Inflammatory macrophage treated with lipopolysaccharide for 4 hours (primary cell): ENCODE measurements at regions not wholly inside any gene's neighbourhood (a gene's known extent, or its start where the extent isn't known, plus 50 kb on each side); places are given as distances from the start of the nearest gene placed in this dataset.
"Not testable (repeated sequence)": the region's sequence is repeated elsewhere in the genome, so short reads cannot be mapped to it uniquely, and the experiment has no call there.

ENCODE experiments used
- DNase-seq: peaks from one replicate; pipeline ENCODE4 v3.0.0-alpha.2; 2020

DNA sequence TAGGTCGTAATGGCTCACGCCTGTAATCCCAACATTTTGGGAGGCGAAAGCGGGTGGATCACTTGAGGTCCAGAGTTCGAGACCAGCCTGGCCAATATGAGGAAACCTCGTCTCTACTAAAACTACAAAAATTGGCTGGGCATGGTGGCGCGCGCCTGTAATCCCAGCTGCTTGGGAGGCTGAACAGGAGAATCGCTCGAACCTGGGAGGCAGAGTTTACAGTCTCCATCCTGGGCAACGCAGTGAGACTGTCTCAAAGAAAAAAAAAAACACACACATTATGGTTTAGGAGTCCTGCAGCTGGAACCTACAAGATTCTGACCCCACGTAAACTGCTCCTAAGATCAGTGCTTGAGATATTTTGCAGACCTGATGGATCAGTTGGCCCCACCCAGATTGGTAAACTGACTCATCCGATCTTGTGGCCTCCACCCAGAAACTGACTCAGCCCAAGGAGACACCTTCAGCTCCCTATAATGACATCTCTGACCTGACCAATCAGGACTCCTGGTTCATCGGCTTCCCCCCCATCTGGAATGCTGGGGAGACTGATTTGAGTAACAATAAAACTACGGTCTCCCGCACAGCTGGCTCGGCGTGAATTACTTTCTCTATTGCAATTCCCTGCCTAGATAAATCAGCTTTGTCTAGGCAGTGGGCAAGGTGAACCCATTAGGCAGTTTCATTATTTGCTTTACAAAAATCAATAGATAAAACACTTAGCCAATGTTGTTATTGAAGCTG is 96.2 kb upstream of the BTN3A2 start:
- DNase-seq, result no peak

DNA sequence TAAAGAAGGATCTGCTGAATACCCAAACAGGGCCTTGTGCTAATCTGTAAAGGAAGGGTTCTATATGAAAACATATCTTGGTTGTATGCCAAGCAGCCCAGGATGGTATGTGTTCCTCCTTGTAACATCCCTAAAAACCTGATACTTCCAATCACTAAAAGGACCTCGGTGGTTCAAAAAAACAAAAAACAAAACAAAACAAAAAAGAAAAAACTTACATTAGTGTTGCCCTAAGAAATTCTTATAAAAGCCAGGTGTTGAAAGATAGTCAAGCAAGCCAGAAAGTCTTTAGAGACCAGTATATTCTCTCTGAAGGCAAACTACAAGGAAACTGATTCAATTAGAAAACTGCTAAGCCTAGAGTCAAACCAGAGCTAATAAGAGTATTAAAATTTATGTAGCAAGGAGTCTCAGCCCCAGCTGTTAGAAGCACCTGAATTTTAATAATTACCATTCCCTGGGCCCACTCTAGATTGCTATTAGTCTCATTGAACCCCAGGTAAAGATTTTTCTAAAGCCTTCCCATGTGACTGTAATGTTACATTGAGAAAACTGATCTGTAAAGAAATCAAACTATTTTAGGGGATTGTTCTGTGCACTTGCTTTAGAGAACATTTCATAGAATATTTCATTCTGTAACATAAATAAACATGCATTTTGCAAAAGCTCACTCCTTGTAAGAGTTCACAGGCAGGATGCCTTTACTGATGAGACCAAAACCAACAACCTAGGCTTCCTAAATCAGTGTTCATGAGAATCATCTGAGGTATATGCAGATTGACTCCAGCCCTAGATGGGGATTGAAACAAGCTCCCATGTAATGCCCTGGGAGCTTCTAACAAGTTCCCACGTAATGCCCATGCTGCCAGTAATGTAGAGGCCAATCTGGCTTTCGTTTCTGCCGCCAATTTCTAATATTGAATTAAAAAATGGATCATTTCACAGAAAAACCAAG is 95.2 kb upstream of the BTN3A2 start:
- DNase-seq, result no peak

DNA sequence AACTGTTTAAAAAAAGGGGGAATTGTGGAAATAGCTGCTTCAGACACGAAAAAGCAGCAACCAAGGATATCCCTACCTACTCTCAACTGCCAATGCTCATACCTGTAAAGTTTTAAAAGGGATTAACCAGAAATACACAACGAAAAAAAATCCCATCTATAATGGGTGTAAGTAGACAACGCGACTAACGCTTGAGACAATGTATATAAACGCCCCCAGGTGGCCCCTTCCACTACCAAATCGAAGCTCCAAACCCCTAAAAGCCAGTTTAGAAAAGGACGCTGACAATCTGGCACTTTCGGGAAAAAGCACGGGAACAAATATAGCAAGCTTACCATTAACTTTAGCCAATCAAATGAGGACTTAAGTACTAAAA is 94.5 kb upstream of the BTN3A2 start:
- no peak for DNase-seq

DNA sequence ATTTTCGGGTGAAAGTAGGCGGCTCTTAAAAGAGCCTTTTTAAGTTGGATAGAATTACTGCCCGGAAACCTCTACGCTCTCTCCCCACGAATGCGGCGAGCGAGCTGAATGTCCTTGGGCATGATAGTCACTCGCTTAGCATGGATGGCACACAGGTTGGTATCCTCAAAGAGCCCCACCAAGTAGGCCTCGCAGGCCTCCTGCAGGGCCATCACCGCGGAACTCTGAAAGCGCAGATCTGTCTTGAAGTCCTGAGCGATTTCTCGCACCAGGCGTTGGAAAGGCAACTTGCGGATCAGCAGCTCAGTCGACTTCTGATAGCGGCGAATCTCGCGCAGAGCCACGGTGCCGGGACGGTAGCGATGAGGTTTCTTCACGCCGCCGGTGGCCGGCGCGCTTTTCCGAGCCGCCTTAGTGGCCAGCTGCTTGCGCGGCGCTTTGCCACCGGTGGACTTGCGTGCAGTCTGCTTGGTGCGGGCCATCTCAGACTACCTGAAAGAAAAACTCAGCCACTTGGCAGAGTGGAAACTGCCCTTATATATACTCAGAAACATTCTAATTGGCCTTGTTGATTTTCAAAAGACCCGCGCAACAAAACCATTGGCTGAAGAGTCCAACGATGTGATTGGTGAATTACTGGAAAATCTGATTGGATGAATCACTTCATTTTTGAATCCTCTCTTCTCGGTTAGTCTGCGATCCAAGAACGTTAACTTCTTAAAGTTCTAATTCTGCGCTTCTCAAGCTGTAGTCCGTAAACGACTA is 93.9 kb upstream of the BTN3A2 start:
- DNase-seq, result peak; percentile 87

DNA sequence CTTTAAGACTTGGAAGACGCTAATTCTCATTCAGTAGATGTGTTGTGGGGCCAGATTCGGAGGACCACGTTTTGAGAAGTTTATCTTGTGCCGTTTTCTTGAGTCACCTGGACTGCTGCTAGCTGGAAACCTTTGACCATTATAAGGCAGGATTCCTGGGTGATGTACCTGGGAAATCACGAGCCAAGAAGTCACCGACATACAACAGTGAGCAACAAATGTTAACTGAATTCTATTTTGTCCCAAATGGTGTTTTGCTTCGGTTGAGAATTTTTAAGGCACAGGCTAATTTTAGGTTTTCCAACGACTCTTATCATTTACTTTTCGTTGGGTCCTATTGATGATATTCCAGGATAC is 93.4 kb upstream of the BTN3A2 start:
- no peak for DNase-seq

DNA sequence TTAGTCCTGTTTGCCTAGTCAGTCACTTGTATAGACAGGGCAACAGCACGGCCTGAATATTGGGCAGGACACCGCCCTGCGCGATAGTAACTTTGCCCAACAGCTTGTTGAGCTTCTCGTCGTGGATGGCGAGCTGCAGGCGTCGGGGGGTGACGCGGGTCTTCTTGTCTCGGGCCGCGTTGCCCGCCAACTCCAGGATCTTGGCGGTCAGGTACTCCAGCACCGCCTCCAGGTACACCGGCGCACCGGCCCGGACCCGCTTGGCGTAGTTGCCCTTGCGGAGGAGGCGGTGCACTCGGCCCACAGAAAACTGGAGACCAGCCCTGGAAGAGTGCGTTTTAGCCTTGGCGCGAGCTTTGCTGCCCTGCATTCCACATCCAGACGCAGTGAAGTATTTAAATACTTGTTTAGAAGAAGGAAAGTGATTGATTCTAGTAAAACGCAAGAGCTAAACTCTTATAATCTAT is 92.8 kb upstream of the BTN3A2 start:
- no peak for DNase-seq

DNA sequence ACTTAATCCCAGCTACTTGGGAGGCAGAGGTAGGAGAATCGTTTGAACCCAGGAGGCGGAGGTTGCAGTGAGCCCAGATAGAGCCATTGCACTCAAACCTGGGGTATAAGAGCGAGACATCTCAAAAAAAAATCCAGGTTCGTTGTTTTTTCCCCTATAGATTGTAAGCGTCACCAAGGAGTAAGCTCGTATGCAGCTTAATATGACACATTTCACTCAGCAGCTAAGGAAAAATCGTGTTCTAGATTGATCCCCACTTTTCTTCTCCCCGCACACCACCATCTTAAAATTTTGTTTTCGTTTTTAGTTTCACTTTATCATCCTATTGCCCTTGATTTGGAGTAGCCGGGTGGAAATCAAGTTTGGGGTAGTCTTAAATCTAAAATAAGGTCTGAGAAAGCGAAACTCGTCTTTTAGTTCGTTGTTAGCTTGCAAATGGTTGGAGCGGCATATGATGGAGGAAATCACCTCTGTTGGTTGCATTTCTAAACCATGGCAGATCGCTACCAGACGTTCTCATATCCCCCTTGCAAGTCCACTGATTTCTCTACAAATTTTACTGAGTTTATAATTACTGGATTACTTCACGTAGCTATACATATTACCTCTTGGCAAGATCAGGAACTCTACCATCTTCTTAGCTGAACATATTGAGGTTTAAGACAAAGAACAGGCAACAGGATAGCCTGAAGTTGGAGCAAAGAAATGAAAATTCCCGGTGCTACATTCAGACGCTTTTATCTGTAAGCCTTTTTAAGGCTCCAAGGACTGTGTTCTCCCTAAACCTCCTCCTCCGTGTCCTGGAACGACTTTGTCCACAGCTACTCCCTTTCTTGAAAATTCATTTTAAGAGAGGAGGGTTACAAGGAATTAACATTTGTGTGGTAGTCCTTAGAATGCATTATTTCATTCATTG is 91.1 kb upstream of the BTN3A2 start:
- peak; percentile 61 for DNase-seq

DNA sequence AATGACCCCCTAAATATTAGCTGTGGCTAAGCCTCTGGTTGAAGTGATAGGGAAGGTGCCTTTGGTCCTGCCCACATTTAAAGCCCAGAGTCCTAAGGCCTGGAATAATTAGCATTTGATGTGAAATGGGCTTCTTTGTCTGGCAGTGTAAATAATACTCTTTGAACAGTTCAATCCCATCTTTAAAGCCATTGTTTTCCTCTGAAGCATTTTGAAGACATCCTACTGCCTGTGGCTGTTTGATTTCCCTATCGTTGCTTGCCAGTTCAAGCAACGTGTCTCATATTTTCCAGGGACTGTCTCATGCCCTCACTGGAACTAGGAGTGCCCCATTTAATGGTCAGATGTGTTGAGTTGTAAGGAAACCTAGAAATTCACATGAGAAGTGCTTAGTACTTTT is 89.3 kb upstream of the BTN3A2 start:
- no peak for DNase-seq

DNA sequence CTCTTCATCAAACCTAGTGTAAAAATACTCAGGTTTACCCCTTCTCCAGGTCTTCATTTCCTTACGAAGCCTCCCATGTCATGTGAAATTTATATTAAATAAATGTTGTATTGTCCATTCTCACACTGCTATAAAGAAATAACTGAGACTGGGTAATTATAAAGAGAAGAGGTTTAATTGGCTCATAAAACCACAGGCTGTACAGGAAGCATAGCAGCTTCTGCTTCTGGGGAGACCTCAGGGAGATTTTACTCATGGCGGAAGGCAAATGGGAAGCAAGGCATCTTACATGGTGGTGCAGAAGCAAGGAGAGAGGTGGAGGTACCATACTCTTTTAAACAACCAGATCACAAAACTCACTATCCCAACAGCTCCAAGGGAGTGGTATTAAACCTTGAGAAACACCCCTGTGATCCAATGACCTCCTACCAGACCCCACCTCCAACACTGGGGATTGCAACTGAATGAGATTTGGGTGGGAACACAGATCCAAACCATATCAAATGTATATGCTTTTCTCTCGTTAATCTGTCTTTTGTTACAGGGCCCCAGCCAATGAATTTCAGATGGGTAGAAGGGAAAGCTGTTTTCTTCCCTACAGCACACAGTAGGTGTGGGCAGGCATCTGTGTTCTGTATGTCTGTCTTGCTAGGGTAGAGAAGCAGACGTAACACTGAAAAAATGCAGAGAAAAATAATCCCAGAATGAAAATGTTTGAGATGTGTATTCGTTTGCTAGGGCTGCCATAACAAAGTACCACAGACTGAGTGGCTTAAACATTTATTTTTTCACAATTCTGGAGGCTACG is 88.0 kb upstream of the BTN3A2 start:
- no peak for DNase-seq

DNA sequence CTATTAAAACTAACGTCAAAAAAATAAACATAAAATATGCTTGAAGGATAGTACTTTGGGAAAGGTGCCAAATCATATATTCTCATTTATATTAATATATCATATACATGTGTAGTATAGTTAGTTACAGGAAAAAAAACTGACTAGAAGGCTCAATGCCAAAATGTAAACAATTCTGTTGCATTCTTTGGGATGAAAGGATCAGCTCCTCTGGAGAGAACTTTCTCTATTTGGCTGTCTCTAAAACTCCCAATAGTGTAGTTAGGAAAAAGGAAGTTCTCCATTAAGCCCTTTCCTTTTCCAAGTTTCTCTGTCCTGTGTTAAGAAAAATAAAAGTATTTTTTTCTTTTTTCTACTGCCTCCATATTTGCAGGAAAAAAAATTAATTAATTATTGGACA is 86.5 kb upstream of the BTN3A2 start:
- DNase-seq, result no peak

DNA sequence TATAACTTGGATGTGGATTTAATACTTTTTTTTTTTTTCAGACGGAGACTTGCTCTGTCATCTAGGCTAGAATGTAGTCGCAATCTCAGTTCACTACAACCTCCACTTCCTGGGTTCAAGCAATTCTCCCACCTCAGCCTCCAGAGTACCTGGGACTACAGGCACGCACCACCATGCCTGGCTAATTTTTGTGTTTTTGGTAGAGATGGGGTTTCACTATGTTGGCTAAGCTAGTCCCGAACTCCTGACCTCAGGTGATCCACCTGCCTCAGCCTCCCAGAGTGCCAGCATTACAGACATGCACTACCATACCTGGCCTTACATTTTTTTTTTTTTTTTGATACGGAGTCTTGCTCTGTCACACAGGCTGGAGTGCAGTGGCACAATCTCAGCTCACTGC is 85.6 kb upstream of the BTN3A2 start:
- not testable (repeated sequence) for DNase-seq

DNA sequence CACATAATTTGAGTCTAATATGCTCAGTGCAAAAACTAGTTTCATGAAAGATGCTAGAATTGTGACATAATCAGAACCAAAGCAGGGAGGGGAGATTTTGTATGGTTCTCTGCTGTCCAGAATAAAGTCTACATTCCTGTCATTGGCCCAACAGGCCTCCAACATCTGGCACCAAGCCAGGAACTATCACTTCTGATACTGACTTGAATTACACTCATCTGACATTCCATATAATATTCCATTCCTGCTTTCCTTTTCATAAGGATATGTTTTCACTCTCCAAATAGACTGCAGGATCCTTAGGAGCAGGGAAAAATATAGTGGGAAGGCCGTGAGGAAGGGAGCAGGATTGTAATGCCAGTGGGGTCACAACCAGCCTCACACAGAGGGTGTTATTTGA is 84.6 kb upstream of the BTN3A2 start:
- no peak for DNase-seq

DNA sequence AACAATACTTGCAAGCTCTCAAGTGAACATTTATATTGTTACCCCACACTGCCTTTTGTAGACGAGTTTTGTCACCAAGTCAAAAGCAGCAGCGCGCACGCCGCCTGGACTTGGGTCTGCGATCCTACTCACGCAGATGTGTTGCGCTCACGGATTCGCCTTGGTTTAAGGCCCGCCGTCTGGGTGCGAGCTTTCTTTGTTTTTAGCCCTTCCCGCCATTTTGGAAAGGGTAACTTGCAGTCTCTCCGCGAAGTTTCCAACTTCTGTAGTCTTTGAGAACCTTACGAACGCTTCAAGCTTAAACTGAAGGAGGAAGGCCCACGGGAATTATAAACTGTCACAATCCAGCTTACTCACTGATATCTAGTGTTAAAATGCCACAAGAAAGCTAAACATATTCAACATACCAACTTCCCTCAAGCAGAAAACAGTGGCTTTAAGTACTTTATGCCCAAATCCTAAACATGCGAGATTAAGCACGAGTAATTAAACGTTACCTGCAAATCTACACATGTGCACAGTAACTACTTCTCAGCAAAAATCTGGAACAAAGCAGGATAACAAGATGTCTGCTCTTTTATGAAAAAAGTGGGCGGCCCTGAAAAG is 80.4 kb upstream of the BTN3A2 start:
- DNase-seq, result peak; percentile 63

DNA sequence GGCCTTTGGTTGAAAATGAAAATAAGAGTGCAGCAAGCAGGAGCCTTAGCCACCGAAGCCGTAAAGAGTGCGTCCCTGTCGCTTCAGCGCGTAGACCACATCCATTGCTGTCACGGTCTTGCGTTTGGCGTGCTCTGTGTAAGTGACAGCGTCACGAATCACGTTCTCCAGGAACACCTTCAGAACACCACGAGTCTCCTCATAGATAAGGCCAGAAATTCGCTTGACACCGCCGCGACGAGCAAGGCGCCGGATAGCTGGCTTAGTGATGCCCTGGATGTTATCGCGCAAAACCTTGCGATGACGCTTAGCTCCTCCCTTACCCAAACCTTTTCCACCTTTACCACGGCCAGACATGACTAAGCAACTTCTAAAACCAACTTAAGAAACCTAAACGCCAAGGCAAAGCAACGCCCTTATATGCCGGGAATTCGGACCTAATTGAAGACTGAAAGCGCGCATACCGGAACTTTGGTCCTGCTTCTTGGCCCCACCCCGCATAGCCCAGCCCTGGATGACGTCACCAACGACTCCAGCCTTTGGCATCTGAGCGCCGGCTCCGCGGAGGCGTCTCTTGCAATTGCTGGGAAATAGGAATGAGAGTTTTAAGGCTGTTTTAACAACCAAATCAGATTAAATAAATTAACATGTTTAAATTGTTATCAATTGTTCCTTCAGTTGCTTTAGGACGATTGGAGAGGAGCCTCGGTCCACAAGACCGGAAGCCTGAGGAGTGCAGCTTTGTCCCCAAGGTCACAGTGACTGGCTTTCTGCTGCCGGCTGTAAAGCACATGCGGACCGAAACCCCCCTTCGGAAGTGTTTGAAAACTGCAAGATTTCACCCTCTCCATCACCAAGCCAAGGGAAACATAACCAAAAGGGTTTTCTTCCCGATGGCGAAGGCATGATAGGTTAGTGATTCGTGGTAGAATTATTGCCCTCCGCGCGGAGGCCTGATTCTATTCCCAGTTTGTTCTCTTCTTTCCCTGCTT is 79.6 kb upstream of the BTN3A2 start:
- peak; percentile 99 for DNase-seq

DNA sequence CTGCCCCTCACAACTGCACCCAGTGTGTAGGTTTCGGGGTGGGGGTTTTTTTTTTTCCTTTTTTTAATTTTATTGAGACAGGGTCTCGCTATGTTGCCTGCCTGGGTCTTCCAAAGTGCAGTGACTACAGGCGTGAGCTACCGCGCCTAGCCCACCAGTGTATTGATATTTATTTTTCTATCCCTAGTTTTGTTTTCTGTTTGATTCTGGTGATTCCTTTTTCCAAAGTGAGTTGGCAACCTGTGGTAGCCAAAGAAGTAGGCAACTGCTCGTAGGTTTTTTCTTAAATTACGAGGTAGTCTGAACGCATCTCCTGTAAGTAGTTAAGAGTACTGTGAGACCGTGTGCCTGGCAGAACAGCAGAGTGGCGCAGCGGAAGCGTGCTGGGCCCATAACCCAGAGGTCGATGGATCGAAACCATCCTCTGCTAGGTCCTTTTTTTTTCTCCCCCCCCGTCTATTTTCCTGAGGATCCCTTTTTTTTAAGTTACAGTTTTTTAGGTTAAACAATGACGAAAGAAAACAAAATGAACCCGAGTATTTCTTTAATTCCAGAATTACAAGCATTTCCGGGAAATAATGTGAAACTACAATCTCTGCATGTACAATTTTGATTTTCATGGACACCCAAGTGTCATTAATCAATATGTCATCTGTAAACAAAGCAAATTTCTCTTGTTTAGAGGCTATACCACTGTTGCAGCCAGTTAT is 78.7 kb upstream of the BTN3A2 start:
- DNase-seq, result peak; percentile 71

DNA sequence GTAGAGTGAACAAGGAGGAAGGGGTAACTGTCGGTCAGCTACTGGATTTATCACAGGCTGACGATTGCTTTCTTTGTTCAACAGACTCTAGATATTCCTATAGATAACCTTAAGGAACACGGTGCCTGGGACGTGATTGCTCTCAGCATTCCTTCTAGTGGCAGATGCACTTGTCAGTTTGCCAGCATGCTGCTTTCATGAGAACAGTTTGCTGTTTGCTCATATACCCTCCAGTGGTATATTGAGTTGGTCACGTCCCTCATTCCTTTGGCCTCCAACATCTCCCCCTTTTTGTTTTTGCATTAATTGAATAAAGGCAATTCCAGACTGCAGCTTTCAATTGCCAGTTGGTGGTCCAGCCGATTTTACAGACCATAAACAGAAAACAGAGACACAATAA is 76.8 kb upstream of the BTN3A2 start:
- no peak for DNase-seq

DNA sequence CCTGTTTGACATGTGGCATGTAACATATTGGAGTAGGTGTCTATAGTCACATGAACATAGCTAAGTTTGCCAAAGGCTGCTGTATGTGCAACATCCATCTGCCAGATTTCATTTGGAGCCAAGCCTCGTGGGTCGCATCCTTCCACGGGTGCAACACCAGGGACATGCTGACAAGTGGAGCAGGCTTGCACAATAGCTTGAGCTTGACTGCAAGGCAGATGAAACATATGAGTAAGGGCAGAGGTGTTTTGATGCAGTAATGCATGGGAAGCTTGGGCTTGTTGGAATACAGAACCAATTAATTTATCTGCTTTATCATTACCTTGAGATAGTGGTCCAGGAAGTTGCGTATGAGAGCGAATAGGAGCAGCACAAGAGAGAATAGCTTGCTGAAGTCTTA is 74.1 kb upstream of the BTN3A2 start:
- DNase-seq, result no peak

DNA sequence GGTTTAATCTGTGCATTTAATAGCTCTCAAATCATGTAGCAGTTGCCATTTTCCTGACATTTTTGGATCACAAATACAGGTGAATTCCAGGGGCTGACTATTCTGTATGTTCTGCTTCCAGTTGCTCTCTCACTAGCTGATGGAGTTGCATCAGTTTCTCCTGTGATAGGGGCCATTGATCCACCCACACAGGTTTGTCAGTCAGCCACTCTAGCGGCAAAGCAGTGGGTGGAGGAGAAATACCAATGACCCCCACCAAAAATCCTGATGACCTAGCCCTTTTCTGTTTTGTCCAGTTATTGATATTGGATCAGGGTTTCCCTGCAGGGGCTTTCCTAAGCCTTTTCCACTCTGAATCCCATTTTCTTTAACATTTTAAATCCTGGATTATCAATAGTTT is 72.3 kb upstream of the BTN3A2 start:
- no peak for DNase-seq

DNA sequence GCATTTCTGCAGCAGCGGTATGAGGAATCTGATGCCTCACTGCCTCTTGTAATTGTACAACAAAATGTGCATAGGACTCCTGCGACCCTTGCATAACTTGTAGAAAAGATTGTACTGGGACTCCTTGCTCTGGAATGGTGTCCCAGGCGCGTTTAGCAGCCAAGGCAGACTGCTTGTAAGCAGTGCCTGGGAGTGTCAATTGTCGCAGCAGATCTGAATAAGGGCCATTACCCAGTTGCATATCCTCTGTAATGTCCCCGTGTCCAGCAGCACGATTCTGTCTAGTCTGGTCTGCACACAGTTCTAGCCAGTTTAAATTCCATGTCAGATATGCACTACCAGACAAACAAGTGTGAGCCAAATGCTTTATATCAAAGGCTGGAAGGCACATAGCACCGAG is 70.7 kb upstream of the BTN3A2 start:
- DNase-seq, result no peak
